HCT116 (cell line): ENCODE measurements at regions not wholly inside any gene's neighbourhood (a gene's known extent, or its start where the extent isn't known, plus 50 kb on each side); places are given as distances from the start of the nearest gene placed in this dataset.

Experiments
- ATAC-seq: fragments of 200-7000 bp; cut with Tn5 transposase; 2 replicates; pipeline ENCODE4 v1.9.1; 2020; ENCODE audit warnings: mild to moderate bottlenecking, moderate library complexity
- BruUV-seq: library from RNA; stranded (reverse); fragments of 400-500 nt; replicated peaks from 2 replicates; lab custom pipeline; 2021; lab: Mats Ljungman, UMichigan
- CTCF ChIA-PET: fragments of 300-600 bp; sonication (Branson Sonifier 250); formaldehyde crosslinking; loops from one replicate; lab custom pipeline; 2021; ENCODE audit warnings: antibody characterized with exemption; lab: Charles Lee
- POLR2A ChIA-PET: fragments of 300-600, 350-600 bp; sonication (Branson Sonifier 250); formaldehyde crosslinking; loops from one replicate; lab custom pipeline; 2021; ENCODE audit warnings: antibody characterized with exemption; lab: Charles Lee
- RAD21 ChIA-PET, 2 experiments: fragments of 300-600 bp; sonication (Branson Sonifier 250); formaldehyde crosslinking; loops; one replicate each; lab custom pipeline; 2023; ENCODE audit warnings: low total read pairs in 2 of 2; ENCODE audit not compliant: uncharacterized antibody in 2 of 2, unreplicated experiment in 2 of 2, low non-redundant PET in 1 of 2; lab: Charles Lee
- DNase-seq: peaks from one replicate; pipeline ENCODE4 v3.0.0-alpha.2; 2010; ENCODE audit warnings: low read depth, low spot score
- H2AFZ ChIP-seq: fragments of 200-600 bp; shearing (Covaris generic), sonication (generic); 2 replicates; pipeline ENCODE4 v1.6.1; 2017; ENCODE audit warnings: low read depth, mixed run types, mixed read lengths, antibody characterized with exemption, low read length; ENCODE audit not compliant: poor library complexity, severe bottlenecking
- H3K27ac ChIP-seq: 2 replicates; pipeline ENCODE4 v1.5.1; 2012; ENCODE audit warnings: low read depth, low read length
- H3K27me3 ChIP-seq: fragments of 200-600 bp; sonication (generic); 2 replicates; pipeline ENCODE4 v1.6.1; 2016; ENCODE audit warnings: mixed run types, low read length, mixed read lengths; ENCODE audit not compliant: insufficient read depth
- H3K36me3 ChIP-seq, 2 experiments: fragments of 200-500 bp in 1 of 2; fragments of 200-600 bp in 1 of 2; sonication (Bioruptor generic) in 1 of 2; sonication (generic) in 1 of 2; 2 replicates each; pipeline versions ENCODE4 v1.5.1 to v1.6.1; 2014 to 2016; ENCODE audit warnings: low read length in 2 of 2, inconsistent platforms in 1 of 2, mixed read lengths in 1 of 2, mixed run types in 1 of 2; ENCODE audit not compliant: insufficient read depth in 2 of 2, control insufficient read depth in 1 of 2
- H3K4me1 ChIP-seq, 2 experiments: fragments of 200-600 bp in 1 of 2; sonication (generic) in 1 of 2; 2 replicates each; pipeline versions ENCODE4 v1.5.1 to v1.6.1; 2012 to 2017; ENCODE audit warnings: low read length in 2 of 2, inconsistent platforms in 1 of 2, mild to moderate bottlenecking in 1 of 2, mixed read lengths in 1 of 2, mixed run types in 1 of 2, moderate library complexity in 1 of 2; ENCODE audit not compliant: insufficient read depth in 2 of 2, control insufficient read depth in 1 of 2
- H3K4me2 ChIP-seq: fragments of 200-600 bp; sonication (generic); 2 replicates; pipeline ENCODE4 v1.6.1; 2017; ENCODE audit warnings: mixed run types, low read length, mixed read lengths
- H3K4me3 ChIP-seq, 2 experiments: fragments of 200-600 bp in 1 of 2; sonication (generic) in 1 of 2; replicated peaks in 1 of 2; 2 replicates each; pipeline ENCODE4 v1.5.1; 2011 to 2016; ENCODE audit warnings: low read length in 2 of 2, control low read depth in 1 of 2, low read depth in 1 of 2, mild to moderate bottlenecking in 1 of 2, mixed read lengths in 1 of 2, mixed run types in 1 of 2
- H3K79me2 ChIP-seq: fragments of 200-600 bp; sonication (generic); 2 replicates; pipeline ENCODE4 v1.6.1; 2017; ENCODE audit warnings: mild to moderate bottlenecking, mixed run types, low read length, moderate library complexity, mixed read lengths; ENCODE audit not compliant: insufficient read depth
- H3K9ac ChIP-seq: fragments of 200-600 bp; sonication (generic); 2 replicates; pipeline ENCODE4 v1.6.1; 2016; ENCODE audit warnings: low read length, mixed read lengths
- H3K9me2 ChIP-seq: fragments of 200-600 bp; sonication (generic), shearing (Covaris generic); 2 replicates; pipeline ENCODE4 v1.6.1; 2017; ENCODE audit warnings: mixed run types, mild to moderate bottlenecking, moderate library complexity; ENCODE audit not compliant: insufficient read depth
- H3K9me3 ChIP-seq, 2 experiments: fragments of 200-500 bp in 1 of 2; fragments of 200-600 bp in 1 of 2; sonication (Bioruptor generic) in 1 of 2; sonication (generic) in 1 of 2; 2 replicates each; pipeline ENCODE4 v1.6.1; 2014 to 2017; ENCODE audit warnings: low read length in 2 of 2, mixed read lengths in 2 of 2, inconsistent platforms in 1 of 2, low read depth in 1 of 2, mild to moderate bottlenecking in 1 of 2, mixed run types in 1 of 2, moderate library complexity in 1 of 2; ENCODE audit not compliant: control insufficient read depth in 1 of 2, insufficient read depth in 1 of 2
- H4K20me1 ChIP-seq: fragments of 200-600 bp; sonication (generic), shearing (Covaris generic); 2 replicates; pipeline ENCODE4 v1.6.1; 2017; ENCODE audit warnings: mixed run types, mild to moderate bottlenecking, moderate library complexity; ENCODE audit not compliant: insufficient read depth
- ATF3 ChIP-seq: IDR thresholded peaks from 2 replicates; pipeline ENCODE4 v1.6.1; 2012
- CEBPB ChIP-seq: IDR thresholded peaks from 2 replicates; pipeline ENCODE4 v1.6.1; 2012; ENCODE audit warnings: low read depth
- CTCF ChIP-seq, 3 experiments: fragments of 200-600 bp in 1 of 3; sonication (generic) in 1 of 3; IDR thresholded peaks in 2 of 3; conservative IDR thresholded peaks in 1 of 3; 2 replicates each; pipeline ENCODE4 v1.5.1; 2012 to 2017; ENCODE audit warnings: low read depth in 2 of 3, low read length in 2 of 3, antibody characterized with exemption in 1 of 3, borderline replicate concordance in 1 of 3, control low read depth in 1 of 3, mild to moderate bottlenecking in 1 of 3, mixed read lengths in 1 of 3, mixed run types in 1 of 3, moderate library complexity in 1 of 3; ENCODE audit not compliant: insufficient read depth in 1 of 3
- EGR1 ChIP-seq: IDR thresholded peaks from 2 replicates; pipeline ENCODE4 v1.6.1; 2012; ENCODE audit warnings: low read depth
- ELF1 ChIP-seq: IDR thresholded peaks from 2 replicates; pipeline ENCODE4 v1.6.1; 2012; ENCODE audit warnings: low read depth, borderline replicate concordance
- EZH2 ChIP-seq: fragments of 200-600 bp; sonication (generic); IDR thresholded peaks from 2 replicates; pipeline ENCODE4 v1.6.1; 2017; ENCODE audit warnings: antibody characterized with exemption, mixed run types
- EZH2phosphoT487 ChIP-seq: fragments of 200-600 bp; IDR thresholded peaks from 2 replicates; pipeline ENCODE4 v1.6.1; 2018; ENCODE audit warnings: antibody characterized with exemption, borderline replicate concordance
- FOSL1 ChIP-seq: IDR thresholded peaks from 2 replicates; pipeline ENCODE4 v1.6.1; 2012; ENCODE audit warnings: low read depth
- JUND ChIP-seq: IDR thresholded peaks from 2 replicates; pipeline ENCODE4 v1.6.1; 2012
- MAX ChIP-seq: IDR thresholded peaks from 2 replicates; pipeline ENCODE4 v1.6.1; 2012
- POLR2A ChIP-seq: IDR thresholded peaks from 2 replicates; pipeline ENCODE4 v1.7.0; 2011; ENCODE audit warnings: borderline replicate concordance; ENCODE audit not compliant: insufficient read depth, insufficient read length; ENCODE audit errors: extremely low read depth
- RAD21 ChIP-seq: IDR thresholded peaks from 2 replicates; pipeline ENCODE4 v1.6.1; 2012; ENCODE audit warnings: low read depth, mild to moderate bottlenecking
- SIN3A ChIP-seq: IDR thresholded peaks from 2 replicates; pipeline ENCODE4 v1.6.1; 2012; ENCODE audit warnings: low read depth
- SP1 ChIP-seq: IDR thresholded peaks from 2 replicates; pipeline ENCODE4 v1.6.1; 2012; ENCODE audit warnings: low read depth
- SRF ChIP-seq: IDR thresholded peaks from 2 replicates; pipeline ENCODE4 v1.6.1; 2012; ENCODE audit warnings: low read depth
- TCF7L2 ChIP-seq: IDR thresholded peaks from 2 replicates; pipeline ENCODE4 v1.7.0; 2011; ENCODE audit warnings: borderline replicate concordance, inconsistent platforms; ENCODE audit not compliant: insufficient read depth, insufficient read length; ENCODE audit errors: extremely low read depth
- YY1 ChIP-seq: IDR thresholded peaks from 2 replicates; pipeline ENCODE4 v1.6.1; 2011; ENCODE audit warnings: low read length, low read depth, moderate library complexity, mild to moderate bottlenecking; ENCODE audit not compliant: insufficient replicate concordance; ENCODE audit errors: extremely low read depth
- ZBTB33 ChIP-seq: IDR thresholded peaks from 2 replicates; pipeline ENCODE4 v1.6.1; 2011; ENCODE audit warnings: mild to moderate bottlenecking, low read length, moderate library complexity; ENCODE audit not compliant: insufficient replicate concordance; ENCODE audit errors: extremely low read depth
- ZFX ChIP-seq: fragments of 450-650 bp; IDR thresholded peaks from 2 replicates; pipeline ENCODE4 v1.6.1; 2017
- intact Hi-C: fragments of 100-400 bp; cut with micrococcal nuclease; formaldehyde crosslinking; loops from 2 replicates; pipeline ENCODE4 v1.10.0; 2022

GRCh38 chr5:23994581-23995370 lies 487.4 kb downstream of the PRDM9 start (continued):
- no peak for TF ChIP-seq CTCF (IDR thresholded peaks at IDR 0.05 in 2 of 3, conservative IDR thresholded peaks at IDR 0.05 in 1 of 3; ENCODE audit: borderline replicate concordance in 1 of 3, insufficient read depth in 1 of 3, low read depth in 2 of 3, low read length in 2 of 3)
- no peak for TF ChIP-seq EZH2
- no peak for TF ChIP-seq RAD21
- TF ChIP-seq ATF3: no peak
- TF ChIP-seq ELF1: no peak
- TF ChIP-seq POLR2A: no peak
- TF ChIP-seq JUND: no peak
- no peak for TF ChIP-seq ZBTB33
- TF ChIP-seq FOSL1: no peak

GRCh38 chr5:23996525-23996924 lies 489.1 kb downstream of the PRDM9 start:
- intact Hi-C loops: no loop called here
- Histone ChIP-seq H3K27ac (no peak overlapping the region), H3K36me3 (no peaks in the 10 kb centered on the region), H3K4me2 (no peak overlapping the region), H3K27me3 (no peaks in the 10 kb centered on the region), H4K20me1 (no peaks in the 10 kb centered on the region), H3K4me1 (no peaks in the 10 kb centered on the region), H2AFZ (no peak overlapping the region), H3K9me3 (peaks cover 4 to 22% of the 10 kb centered on the region in 2 experiments; a peak in 2 of 4 replicates), H3K9me2 (no peaks in the 10 kb centered on the region), H3K79me2 (no peaks in the 10 kb centered on the region), H3K9ac (no peak overlapping the region), H3K4me3 (no peak overlapping the region)
- DNase-seq: no peak
- POLR2A ChIA-PET: no interaction called here
- CTCF ChIA-PET: no interaction called here
- RAD21 ChIA-PET: no interaction called here
- ATAC-seq: no peak
- no TSS peak for BruUV-seq
- no peak for TF ChIP-seq SIN3A
- no peak for TF ChIP-seq EZH2
- TF ChIP-seq JUND: no peak
- no peak for TF ChIP-seq POLR2A
- TF ChIP-seq ATF3: no peak
- no peak for TF ChIP-seq TCF7L2
- TF ChIP-seq EZH2phosphoT487: no peak
- TF ChIP-seq ZFX: no peak
- TF ChIP-seq EGR1: no peak
- no peak for TF ChIP-seq YY1
- TF ChIP-seq FOSL1: no peak
- no peak for TF ChIP-seq CEBPB
- no peak for TF ChIP-seq MAX
- TF ChIP-seq SP1: no peak
- no peak for TF ChIP-seq ELF1
- no peak for TF ChIP-seq SRF
